RKO (cell line): ENCODE measurements at regions not wholly inside any gene's neighbourhood (a gene's known extent, or its start where the extent isn't known, plus 50 kb on each side); places are given as distances from the start of the nearest gene placed in this dataset.
A peak's percentile ranks its signal among the peaks of the same experiment; 100 is the strongest.

Source experiments
- DNase-seq: peaks from one replicate; pipeline ENCODE4 v3.0.0-alpha.2; 2016; ENCODE audit warnings: low spot score

DNA sequence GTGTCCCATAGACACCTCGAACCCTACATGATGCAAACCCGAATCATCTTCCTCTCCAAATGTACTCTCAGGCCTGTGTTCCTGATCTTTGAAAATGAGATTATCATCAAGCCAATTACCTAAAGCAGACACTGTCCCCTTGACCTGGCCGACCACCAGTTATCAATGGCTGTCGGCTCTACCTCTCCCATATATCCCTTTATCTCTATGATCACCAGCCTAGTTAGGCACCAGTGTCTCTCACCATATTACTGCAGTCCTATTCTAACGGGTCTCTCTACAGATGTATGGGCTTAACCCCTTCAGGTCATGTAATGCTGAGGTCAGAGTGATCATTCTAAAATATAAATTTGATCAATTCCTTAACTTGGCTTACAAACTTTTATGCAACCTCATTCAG is 234.9 kb upstream of the MARCKS start:
- no peak for DNase-seq

DNA sequence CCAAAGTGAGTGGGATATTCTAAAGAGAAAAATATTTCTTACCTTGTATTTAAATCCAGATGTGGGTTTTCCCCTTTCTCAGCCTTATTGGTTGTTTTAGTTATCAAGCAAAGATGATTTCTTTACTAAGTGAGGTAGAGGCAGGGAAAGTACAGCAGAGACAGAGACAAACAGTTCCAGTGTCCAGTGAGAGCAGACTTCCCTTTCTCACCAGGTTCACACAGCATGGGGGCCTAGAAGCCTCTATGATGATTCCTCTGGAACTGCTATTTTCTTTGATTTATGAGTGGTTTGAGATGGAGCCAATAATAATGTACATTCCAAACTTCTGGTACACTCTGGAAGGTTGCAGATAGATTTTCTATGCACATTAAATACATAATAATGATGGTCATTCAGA is 234.0 kb upstream of the MARCKS start:
- DNase-seq = no peak

DNA sequence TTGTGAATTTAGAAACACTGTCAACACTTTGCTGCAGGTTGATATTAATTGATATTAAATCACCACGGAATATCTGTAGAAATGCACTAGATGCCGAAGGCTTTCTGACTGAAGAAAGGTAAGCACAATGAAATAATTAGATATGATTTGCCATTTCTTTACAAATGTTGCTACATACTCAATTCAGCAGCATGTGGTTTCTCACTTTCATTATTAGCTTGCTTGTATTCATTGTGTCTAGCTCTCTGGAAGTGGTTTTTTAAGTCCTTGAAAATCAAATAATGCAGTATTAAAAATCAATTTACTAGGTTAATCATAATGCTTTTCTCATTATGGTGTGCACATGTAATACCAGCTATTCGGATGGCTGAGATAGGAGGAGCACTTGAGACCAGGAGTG is 231.3 kb upstream of the MARCKS start:
- no peak for DNase-seq

DNA sequence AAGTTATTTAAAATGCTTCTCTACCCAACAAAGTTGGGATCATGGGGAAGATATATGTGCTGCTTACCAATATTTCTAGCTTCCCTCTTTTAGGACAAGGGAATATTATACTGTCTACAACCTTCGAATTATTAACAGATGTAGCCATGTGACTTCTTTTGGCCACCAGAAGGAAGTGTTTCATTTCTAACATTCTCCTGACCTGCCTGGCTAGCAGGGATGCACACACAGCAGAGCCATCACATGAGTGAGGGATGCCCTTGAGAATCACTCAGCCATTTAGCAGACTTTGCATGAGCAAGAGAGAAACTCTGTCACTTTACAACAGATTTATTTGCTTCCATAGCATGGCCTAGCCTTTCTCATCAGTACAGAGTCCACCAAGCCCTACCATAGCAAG is 230.7 kb upstream of the MARCKS start:
- DNase-seq = no peak

DNA sequence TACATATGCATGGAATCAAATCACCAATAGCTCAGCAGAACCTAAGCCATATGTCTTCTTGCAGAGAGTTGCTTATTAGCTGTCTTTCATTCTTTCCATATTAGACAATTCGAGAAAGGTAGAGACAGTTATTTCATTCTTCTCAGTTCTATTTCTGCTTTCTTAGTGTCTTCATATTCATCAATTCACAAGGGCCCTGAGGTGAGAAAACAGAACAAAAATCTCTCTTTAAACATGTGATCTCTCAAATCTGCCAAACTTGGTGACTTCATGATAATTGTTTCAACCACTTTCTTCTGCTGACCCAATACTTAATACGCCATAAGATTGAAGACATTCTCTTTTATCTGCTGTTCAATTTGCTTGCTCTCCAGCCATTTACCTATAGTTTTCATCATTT is 229.7 kb upstream of the MARCKS start:
- no peak for DNase-seq

DNA sequence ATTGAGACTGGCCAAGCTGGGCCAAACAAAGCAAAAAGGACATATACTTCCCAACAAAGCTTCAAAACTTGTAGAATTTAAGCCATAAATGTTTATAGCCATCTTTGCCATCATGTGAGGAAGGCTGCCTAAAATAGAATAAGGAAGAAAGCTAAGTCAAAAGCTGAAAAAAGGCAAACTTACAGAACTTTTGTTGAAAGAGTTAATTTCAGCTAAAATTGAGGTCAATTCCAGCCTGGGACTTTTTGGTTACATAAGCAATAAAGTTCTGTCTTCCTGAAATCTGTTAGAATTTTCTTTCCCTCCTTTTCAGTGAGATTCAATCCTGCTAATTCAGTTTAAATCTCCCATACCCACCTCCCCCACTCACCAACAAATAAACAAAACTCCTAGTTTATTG is 227.9 kb upstream of the MARCKS start:
- no peak for DNase-seq

DNA sequence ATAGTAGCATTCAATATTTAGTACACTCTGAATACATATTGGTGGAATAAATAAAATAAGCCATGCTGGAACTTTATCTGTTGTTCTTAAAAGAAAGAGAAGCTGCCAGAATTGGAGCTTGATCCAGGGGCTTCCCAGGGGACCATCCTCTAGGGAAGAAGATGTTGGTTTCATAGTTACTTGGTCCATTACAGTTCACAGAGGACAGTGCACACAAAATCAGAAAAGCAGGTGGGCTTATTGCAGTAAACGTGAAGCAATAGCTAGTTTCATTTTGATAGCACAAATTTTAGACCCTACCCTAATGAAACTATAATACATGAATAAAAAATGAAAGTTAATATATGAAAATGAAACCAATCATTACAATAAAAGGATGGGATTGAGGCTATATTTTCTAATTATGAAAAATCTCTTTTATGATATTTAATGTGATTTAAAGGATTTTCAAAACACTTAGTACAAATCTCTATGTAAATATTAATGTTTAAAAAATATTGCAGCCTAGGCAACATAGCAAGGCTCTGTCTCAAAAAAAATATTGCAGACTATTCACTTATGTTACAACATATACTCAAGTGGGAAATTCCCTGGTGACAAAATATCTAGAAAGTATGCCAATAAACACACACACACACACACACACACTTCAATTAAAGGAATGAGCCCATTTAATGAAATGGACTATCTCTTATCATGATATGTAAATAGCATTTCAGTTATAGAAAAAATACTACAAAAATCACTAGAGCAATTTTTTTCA is 227.0 kb upstream of the MARCKS start:
- DNase-seq = no peak

DNA sequence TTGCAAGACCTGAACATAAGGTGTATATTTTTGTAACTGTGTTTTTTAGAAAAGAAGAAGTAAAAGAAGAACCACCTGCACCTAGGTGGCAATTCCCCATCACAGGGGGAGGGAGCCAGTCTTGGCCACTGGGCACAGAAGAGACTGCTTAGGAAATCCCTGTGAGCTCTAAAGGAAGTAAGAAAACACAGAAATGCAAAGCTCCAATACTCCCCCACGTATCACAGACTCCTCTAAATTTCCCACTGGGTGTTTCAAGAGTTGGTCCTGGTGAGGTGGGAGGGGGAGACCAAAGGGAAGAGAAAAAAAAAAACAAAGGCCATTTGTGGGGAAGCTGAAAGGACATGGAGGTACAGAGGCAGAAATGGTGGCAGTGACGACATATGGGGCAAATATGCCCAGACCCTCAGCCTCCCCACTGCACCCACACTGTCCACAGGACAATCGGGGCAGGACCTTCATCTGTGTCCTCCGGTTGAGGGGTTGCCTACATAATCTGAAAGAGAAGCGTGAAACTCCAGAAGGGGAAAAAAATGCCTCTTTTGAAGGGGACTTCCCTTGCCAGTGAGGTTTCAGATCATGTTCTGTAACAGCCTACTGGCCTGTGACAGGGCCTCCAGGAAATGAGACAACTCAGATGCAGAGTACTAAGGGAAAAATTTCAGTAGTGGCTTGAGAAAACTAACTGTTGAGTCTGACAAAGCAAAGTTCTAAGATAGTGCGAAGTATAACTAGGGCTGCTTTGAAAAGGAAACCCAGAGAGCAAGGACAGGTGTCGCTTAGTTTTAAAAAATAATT is 226.2 kb upstream of the MARCKS start:
- DNase-seq = peak; percentile 29

DNA sequence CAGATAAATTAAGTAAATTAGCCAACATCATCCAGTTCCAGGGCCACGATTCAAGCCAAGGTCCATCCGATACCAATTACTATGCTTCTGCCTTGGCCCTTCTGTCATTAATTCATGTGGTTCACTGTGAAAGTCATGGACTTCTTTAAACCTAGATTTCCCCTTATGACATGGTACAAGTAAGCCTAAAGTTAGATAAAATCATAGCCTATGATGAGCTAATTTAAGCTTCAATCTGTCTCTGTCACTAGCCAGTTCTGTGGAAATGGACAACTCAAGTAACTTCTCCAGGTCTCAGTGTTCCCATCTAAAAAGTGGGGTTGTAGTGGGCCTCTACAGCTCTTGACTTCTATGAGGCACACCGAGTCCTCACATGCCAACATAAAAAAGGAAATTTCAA is 225.5 kb upstream of the MARCKS start:
- DNase-seq = no peak

DNA sequence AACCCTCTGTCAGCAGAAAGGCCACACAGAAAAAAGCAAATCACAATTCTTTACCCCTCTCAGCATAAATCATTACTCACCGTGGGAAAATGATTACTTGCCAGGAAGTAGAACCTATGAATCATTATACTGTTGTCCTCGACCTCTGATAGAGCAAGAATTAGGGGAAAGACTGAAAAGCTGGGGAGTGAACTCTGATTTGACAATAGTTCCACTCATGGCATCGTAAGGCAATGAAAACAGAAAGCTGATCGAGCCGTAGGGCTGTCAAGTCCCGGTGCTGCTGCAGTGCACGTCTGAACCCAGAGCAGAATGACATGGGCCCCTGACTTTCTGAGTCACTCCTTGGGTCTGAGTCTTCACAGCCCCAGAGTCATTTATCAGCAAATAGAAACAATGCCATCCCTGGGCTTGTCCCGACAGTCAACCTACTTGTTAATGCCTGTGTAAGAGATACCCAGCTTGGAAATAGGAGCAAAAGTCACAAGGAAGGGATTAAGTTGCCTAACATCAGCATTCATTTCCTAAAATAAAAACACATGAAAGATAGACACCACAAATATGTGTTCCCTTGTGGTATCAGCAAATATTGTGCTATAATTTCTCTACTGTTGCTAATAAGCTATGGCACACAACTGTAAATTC is 224.8 kb upstream of the MARCKS start:
- peak; percentile 91 for DNase-seq

DNA sequence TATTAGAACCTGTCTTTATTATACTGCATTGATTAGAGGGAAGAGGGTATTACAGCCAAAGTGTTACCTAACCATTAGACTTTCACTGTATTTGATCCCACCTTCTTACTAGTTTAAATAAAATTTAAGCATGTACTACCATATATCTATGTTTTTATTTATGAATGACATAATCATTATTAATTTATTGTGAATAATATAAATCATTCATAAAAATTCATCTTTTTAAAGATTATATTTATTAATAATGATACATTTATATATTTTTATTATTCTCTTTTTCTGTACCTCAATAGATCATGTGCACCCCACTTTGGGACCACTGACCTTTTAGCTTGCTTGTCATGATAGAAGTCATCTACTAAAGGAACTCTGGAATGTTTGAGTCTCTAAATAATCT is 223.5 kb upstream of the MARCKS start:
- no peak for DNase-seq

DNA sequence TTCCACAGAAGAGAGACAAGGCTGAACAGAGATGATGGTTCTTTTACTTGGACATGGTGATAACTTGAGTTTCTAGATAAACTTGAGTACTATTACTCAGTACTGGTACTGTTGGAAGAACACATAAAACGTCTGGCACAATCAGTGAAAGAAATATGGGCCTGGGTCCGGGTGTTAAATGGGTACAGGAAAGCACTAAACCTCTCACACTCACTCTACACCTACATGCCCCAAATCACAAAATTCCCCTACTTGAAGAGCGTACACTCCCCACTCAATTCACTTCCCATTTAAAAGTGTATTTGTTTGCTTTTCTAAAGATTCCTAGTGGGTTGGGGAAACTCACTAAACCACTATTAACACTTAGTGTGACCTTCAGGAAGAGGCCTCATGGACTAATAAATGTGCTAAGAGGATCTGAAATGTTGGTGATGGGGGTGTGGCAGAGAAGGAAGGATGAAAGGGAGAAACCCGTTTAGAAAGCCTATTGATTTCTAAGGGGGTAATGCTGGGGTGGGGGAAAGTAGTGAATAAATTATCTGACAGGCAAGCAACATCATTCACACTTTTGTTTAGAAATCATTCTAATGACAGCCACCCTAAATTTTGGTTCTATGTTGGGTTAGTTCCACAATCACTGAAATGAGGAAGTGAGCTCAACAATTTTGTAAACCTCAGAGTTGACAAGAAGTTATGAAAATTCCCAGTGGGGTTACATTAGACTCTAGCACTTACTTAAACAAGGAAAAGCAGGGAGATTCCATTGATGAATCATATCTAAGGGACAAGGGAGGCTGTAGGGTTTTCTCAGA is 222.6 kb upstream of the MARCKS start:
- no peak for DNase-seq

DNA sequence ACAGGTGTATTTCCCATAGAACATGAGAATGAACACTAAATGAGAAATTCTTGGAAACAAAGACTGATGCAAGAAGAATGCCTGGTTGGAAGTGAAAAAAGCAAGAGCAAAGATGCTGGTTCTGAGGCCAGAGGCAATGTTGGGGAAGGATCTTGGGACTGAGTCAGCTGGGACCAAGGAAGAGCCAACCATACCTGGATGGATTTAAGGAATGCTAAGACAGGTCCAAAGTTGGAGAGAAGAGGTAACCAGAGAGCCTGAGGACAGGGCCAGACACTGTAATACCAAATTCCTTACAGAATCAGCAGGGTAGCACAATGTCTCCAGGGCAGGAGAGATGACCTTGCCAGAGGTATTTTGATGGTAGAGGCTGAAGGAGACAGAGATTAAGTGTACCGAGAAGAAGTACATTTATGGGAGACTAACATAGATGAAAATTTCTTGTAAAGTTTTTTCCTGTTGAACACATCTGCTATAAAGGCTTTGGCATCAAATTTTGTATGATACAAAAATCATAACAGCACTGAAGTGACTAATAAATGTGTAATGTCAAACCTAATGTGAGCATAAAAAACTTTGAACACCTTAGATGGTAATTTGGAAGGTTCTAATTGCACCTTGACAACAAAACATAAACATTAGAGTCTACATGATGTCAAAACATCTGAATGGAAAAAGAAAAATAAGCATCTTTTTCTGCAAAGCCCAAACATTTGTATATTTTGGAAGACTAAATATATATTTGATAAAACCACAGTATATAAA is 221.7 kb upstream of the MARCKS start:
- no peak for DNase-seq

DNA sequence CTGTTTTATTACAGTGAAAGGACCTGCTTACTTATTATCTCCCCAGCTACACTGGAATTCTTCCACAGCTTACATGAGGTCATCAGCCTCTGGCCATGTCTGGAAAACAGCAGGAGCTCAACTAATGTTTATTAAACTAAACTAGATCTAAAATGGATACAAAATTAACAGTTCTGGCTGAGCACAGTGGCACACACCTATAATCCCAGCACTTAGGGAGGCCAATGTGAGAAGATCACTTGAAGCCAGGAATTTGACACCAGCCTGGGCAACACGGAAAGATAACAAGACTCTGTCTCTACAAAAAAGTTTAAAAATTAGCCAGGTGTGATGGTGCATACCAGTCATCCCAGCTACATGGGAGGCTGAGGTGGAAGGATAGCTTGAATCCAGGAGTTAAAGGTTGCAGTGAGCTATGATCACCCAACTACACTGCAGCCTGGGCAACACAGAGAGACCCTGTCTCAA is 220.8 kb upstream of the MARCKS start:
- no peak for DNase-seq

DNA sequence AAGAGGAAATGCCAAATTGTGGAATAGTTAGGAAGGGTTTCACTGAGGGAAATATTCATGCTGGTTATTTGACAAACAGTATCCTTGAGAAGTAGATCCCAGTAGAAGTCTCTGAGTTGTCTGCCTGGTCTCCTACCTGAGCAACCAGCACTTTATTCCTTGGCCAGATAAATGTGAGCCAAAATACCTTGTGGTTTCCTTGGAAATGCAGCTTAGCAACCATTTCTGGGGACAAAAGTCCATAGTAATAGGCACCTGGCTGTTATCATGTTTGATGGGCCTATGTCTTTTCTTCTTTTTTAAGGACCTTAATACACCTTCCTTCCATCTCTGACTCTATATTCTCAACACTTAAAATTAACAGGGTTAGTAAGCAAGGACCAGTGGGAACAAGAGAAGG is 217.1 kb upstream of the MARCKS start:
- no peak for DNase-seq

DNA sequence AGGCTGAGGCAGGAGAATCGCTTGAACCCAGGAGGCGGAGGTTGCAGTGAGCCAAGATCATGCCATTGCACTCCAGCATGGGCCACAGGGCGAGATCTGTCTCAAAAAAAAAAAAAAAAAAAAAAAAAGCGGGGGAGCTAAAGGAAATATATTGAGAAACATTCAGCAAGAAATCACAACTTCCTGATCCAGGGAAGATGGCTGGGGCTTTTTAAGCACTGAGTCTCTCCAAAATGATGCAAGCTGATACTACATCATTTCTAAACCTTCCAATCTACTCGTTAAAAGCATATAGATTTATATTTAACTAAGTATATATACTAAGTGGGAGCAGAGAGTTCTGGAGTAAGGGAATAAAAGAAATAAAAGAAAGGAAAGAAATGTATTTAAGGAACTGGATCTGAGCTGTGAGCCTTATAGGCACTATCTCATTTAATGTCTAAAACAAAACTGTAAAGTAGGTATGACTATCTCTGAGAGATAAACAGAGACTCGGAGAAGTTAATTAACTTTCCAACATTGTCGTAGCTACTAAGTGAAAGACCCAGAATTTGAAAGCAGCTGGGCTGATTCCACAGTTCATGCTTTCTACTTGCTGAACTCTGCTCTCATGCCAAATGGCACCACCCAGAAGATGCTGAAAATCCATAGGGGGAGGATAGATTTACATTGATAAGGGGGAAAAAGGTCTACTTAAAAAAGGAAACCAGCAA is 215.0 kb upstream of the MARCKS start:
- no peak for DNase-seq

DNA sequence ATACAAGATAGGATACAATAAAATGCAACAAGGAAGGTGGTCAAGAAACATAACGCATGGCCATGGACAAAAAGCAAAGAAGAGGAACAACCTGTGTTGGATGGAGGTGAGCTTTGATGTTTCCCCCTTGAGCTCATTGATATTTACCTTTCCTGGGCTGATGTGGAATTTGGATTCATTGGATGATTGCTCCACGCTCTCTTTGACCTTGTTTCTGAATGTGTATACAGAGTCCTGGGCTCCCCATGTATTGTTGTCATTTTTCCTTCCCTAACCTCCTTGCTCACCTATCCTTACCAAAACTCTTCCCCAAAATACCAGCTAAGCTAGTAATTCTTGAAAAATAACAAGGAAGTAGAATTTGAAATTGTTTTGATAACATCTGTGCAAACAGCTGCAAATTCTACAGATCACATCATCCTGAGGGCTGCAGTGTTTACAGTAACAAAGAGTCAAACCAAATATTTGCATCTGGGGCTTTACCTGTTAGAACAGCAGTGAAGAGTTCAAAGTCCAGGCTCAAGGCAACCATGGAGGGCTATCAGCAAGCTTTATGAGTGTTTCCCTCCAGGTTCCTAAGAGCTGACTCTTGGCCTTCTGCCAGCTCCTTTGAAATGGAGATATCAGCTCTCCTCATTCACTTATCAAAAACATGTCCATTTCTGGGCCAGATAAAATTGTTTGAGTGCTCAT is 214.3 kb upstream of the MARCKS start:
- no peak for DNase-seq

DNA sequence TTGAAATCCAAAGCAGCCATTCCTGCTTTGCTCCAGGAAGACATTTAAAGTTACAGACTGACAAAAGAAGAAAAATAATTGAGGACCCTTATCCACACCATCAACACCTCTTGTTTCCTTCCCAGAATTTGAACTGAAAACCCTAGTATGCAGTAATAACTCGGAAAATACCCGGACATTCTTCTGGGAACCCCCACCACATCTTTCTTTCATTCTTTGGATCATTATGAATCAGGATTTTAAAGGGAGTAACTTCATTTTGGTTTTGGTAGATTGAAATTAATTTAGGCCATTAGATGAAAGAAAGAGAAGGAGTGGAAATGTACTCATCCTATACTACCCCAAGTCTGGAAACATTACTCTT is 213.8 kb upstream of the MARCKS start:
- DNase-seq = no peak

DNA sequence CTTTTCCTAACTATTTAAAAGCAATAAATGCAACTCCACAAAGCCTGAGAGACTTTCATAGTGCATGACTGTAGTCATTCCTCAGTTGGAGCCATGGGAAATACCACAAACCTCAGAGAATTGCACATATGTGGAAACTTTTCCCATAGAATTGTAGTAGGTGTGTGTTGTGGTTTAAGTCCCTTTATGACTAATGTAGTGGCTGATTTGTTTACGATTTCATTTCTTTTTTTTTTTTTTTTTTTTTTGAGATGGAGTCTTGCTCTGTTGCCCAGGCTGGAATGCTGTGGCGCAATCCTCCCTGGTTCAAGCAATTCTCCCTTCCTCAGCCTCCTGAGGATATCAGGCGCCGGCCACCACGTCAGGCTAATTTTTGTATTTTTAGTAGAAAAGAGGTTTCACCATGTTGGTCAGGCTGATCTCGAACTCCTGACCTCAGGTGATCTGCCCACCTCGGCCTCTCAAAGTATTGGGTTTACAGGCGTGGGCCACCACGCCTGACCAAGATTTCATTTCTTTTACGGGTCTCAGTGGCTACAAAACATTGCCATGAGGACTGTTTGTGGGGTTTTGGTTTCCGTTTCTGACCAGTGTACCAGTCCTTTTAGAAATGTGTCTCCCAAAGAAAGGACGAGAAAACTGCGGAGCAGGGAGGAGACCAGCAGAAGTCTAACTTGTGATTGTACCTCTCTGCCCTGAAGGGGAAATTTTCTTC is 212.1 kb upstream of the MARCKS start:
- peak; percentile 29 for DNase-seq

DNA sequence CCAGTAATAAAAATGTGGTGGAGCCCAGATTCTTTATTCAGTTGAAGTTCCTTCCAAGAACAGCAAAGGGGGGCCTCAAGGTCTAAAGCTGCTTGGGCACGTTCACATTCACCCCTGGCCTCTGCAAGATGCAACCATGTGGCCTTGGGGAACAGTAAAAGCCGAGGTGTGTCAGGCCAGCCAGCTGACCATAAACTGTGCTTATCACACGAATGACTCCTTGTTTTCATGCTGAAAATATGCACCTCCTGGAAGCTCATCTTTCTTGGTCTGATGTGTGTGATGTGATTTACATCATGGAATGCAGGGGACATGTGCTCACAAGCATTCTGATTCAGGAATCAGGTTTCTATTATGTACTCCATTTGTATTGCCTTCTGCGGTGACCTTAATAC is 211.6 kb upstream of the MARCKS start:
- peak; percentile 24 for DNase-seq
